Psoas muscle (tissue), 7 donors: ENCODE measurements at regions not wholly inside any gene's neighbourhood (a gene's known extent, or its start where the extent isn't known, plus 50 kb on each side); places are given as distances from the start of the nearest gene placed in this dataset.

Experiments
- ATAC-seq, 4 donors: fragments of 200-7000 bp; cut with Tn5 transposase; one replicate each; pipeline ENCODE4 v1.9.1; 2020; ENCODE audit warnings: moderate library complexity in 3 of 4, mild to moderate bottlenecking in 2 of 4
- DNase-seq, 2 donors: peaks; one replicate each; pipeline ENCODE4 v3.0.0-alpha.2; 2020
- H3K27ac ChIP-seq: fragments of 200-600 bp; one replicate; pipeline ENCODE4 v1.8.0; 2022
- H3K27me3 ChIP-seq, 3 donors: fragments of 200-600 bp in 1 of 3; one replicate each; pipeline versions ENCODE4 v1.6.1 to v1.8.0; 2013 to 2022; ENCODE audit warnings: low read length in 2 of 3, mild to moderate bottlenecking in 2 of 3, moderate library complexity in 1 of 3; ENCODE audit not compliant: insufficient read depth in 3 of 3
- H3K36me3 ChIP-seq, 2 donors: fragments of 200-600 bp in 1 of 2; one replicate each; pipeline versions ENCODE4 v1.6.1 to v1.8.0; 2013 to 2022; ENCODE audit warnings: low read depth in 1 of 2, mild to moderate bottlenecking in 1 of 2, moderate library complexity in 1 of 2; ENCODE audit not compliant: insufficient read depth in 1 of 2
- H3K4me1 ChIP-seq: fragments of 200-600 bp; one replicate; pipeline ENCODE4 v1.8.0; 2022
- H3K4me3 ChIP-seq: fragments of 200-600 bp; one replicate; pipeline ENCODE4 v1.8.0; 2022; ENCODE audit warnings: mild to moderate bottlenecking
- H3K9me3 ChIP-seq: fragments of 200-600 bp; one replicate; pipeline ENCODE4 v1.8.0; 2022
- WGBS, 3 donors: extraction: QIAGEN DNeasy Blood & Tissue Kit; methylation state at CpG; one replicate each; pipeline versions ENCODE4 v1.1.6 to v1.1.7; 2013; 5-methylcytosine and 5-hydroxymethylcytosine counted together
- intact Hi-C, 2 donors: fragments of 100-400 bp; cut with DNase I; formaldehyde crosslinking; loops; one replicate each; pipeline versions ENCODE4 v1.11.0 to v1.14.2; 2022
- TF ChIP-seq, protein P1 (sequence below): fragments of 200-600 bp; IDR thresholded peaks from one replicate; pipeline ENCODE4 v1.8.0; 2022; ENCODE audit warnings: antibody characterized with exemption
- donor health status: healthy with polysubstance abuse.
- donor health status: DM: no; HTN: no; CAD: no; lungs with moderate emphysema.
- donor health status: Bipolar disorder and iron deficiency.
- donor health status: healthy.
- donor health status: DM: yes; HTN: yes; CAD: no.
- donor health status: DM: no; HTN: no; CAD: no.
- donor health status: DM: yes; HTN: yes; CAD: no.

DNA sequence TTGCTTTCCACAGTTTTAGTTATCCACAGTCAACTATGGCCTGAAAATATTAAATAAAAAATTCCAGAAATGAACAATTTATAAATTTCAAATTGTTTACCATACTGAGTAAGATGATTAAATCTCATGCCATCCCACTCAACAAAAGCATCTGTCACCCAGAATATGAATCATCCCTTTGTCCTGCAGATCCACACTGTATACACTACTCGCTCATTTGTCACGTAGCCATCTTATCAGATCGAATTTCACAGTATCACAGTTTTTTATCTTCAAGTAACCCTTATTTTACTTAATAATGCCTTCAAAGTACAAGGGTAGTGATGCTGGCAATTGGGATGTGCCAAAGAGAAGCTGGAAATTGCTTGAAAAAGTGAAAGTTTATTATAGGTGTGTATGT lies 291.8 kb upstream of the LRATD1 start:
- Histone ChIP-seq H3K9me3 (no peaks in the 10 kb centered on the region), H3K27ac (no peak overlapping the region), H3K27me3 (no peaks in the 10 kb centered on the region), H3K4me1 (no peaks in the 10 kb centered on the region), H3K4me3 (no peak overlapping the region), H3K36me3 (no peaks in the 10 kb centered on the region)
- intact Hi-C loops, result no loop called here
- TF ChIP-seq, protein P1, sequence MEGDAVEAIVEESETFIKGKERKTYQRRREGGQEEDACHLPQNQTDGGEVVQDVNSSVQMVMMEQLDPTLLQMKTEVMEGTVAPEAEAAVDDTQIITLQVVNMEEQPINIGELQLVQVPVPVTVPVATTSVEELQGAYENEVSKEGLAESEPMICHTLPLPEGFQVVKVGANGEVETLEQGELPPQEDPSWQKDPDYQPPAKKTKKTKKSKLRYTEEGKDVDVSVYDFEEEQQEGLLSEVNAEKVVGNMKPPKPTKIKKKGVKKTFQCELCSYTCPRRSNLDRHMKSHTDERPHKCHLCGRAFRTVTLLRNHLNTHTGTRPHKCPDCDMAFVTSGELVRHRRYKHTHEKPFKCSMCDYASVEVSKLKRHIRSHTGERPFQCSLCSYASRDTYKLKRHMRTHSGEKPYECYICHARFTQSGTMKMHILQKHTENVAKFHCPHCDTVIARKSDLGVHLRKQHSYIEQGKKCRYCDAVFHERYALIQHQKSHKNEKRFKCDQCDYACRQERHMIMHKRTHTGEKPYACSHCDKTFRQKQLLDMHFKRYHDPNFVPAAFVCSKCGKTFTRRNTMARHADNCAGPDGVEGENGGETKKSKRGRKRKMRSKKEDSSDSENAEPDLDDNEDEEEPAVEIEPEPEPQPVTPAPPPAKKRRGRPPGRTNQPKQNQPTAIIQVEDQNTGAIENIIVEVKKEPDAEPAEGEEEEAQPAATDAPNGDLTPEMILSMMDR, result no peak
- whole genome bisulfite sequencing, 3 donors, result 63 to 73% (median 71%) methylated on average over 3 of the region's 3 CpGs
- ATAC-seq (no peak), DNase-seq (no peak)

GRCh38 chr2:14342313-14342712 lies 290.2 kb upstream of the LRATD1 start:
- DNase-seq, result no peak

DNA sequence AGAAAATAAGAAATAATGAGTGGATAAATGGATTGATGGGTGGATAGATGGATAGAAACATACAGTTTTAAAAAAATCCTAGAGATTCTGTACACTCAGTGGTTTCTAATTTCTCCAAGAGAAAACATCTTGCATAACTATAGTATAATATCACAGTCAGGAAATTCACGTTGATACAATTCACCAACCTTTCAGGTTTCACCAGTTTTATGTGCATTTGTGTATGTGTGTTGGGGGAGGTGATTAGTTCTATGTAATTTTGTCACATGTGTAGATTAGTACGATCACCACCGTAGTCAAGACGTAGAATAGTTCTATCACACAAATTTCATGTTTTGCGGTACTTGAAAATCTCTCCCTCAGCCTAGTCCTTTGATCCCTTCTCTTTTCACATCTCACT lies 288.2 kb upstream of the LRATD1 start:
- 80 to 87% (median 85%) methylated on average over 5 of the region's 5 CpGs for WGBS, 3 donors
- TF ChIP-seq, protein P1, result no peak
- Histone ChIP-seq H3K27ac (no peak overlapping the region), H3K27me3 (no peaks in the 10 kb centered on the region), H3K36me3 (no peaks in the 10 kb centered on the region), H3K4me3 (no peak overlapping the region), H3K9me3 (no peaks in the 10 kb centered on the region), H3K4me1 (no peaks in the 10 kb centered on the region)
- ATAC-seq, result no peak
- DNase-seq, result no peak
- intact Hi-C loops, result no loop called here

More at GRCh38 chr2:14342313-14342712, 290.2 kb upstream of the LRATD1 start:
- ATAC-seq, result no peak
- 48 to 64% (median 57%) methylated on average over 3 of the region's 3 CpGs for WGBS, 3 donors
- Histone ChIP-seq H3K27me3 (no peaks in the 10 kb centered on the region), H3K4me3 (no peak overlapping the region), H3K9me3 (no peaks in the 10 kb centered on the region), H3K27ac (no peak overlapping the region), H3K4me1 (no peaks in the 10 kb centered on the region), H3K36me3 (no peaks in the 10 kb centered on the region)
- intact Hi-C loops, result no loop called here
- TF ChIP-seq, protein P1, result no peak

GRCh38 chr2:14348247-14348646 lies 284.3 kb upstream of the LRATD1 start:
- ATAC-seq, result no peak
- intact Hi-C loops, result no loop called here

DNA sequence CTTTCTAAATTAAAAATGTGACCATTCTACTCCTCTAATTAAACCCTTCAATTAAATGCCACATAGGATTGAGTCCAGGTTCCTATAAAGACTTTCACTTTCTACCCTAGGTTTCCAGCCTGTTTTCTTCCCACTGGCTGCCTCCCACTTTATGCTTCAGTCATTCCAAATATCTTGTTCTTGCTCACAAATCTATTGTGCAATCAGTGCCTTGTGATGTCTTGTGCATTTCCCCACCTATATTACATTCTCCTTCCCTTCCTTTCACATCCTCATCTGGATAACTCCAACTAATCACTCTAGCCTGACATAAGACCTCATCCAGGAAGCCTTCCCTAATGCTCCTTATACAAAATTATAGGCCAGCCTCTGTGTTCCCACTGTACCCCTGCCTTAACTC lies 281.7 kb upstream of the LRATD1 start:
- TF ChIP-seq, protein P1, result no peak
- intact Hi-C loops, result no loop called here
- no peak for ATAC-seq
- H3K27me3 ChIP-seq, result no peaks in the 10 kb centered on the region
- H3K4me3 ChIP-seq, result no peak overlapping the region
- no peak overlapping the region for H3K27ac ChIP-seq
- H3K36me3 ChIP-seq, result no peaks in the 10 kb centered on the region
- no peak for DNase-seq
- H3K9me3 ChIP-seq, result no peaks in the 10 kb centered on the region
- H3K4me1 ChIP-seq, result no peaks in the 10 kb centered on the region

More at GRCh38 chr2:14348247-14348646, 284.3 kb upstream of the LRATD1 start:
- no peak overlapping the region for H3K27ac ChIP-seq
- H3K4me3 ChIP-seq, result no peak overlapping the region
- no peaks in the 10 kb centered on the region for H3K9me3 ChIP-seq
- 61 to 73% (median 67%) methylated on average over 8 of the region's 8 CpGs for WGBS, 3 donors
- TF ChIP-seq, protein P1, result no peak
- H3K36me3 ChIP-seq, result no peaks in the 10 kb centered on the region
- no peaks in the 10 kb centered on the region for H3K4me1 ChIP-seq
- no peaks in the 10 kb centered on the region for H3K27me3 ChIP-seq
- DNase-seq, result no peak
